K562 (cell line): ENCODE measurements at regions not wholly inside any gene's neighbourhood (a gene's known extent, or its start where the extent isn't known, plus 50 kb on each side); places are given as distances from the start of the nearest gene placed in this dataset.

ENCODE experiments used
- EGR1 ChIP-seq: fragments of 450-650 bp; conservative IDR thresholded peaks from 2 replicates; pipeline ENCODE4 v1.6.1; 2017; ENCODE audit warnings: mild to moderate bottlenecking
- EZH2 ChIP-seq: IDR thresholded peaks from 2 replicates; pipeline ENCODE4 v1.6.1; 2012; ENCODE audit warnings: low read depth, mild to moderate bottlenecking, inconsistent platforms, low read length, borderline replicate concordance
- POLR2A ChIP-seq: fragments of 450-650 bp; conservative IDR thresholded peaks from 2 replicates; pipeline ENCODE4 v1.6.1; 2016

DNA sequence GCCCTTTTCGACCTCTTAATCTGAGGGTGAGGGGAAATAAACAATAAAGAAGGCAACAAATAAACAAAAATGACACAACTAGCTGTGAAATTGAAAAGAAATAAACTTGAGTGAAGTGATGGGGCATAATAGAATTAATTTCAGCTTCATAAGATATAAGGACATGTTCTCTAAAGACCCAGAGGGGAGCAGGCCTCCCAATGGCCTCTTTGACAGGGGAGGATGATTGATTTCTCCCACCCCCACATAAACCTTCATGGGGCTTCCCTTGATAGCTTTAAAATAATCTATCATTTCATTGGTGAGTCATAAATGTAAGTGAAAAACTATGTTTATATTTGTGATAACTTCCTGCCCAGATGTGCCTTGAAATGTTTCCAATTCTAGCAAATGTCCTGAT, 226.3 kb upstream of the RAG2 start:
- TF ChIP-seq EZH2 (no peak), EGR1 (no peak), POLR2A (no peak)
